NCI-H345 treated with DMSO at 0.1 percent for 48 hours (cell line): ENCODE measurements at regions not wholly inside any gene's neighbourhood (a gene's known extent, or its start where the extent isn't known, plus 50 kb on each side); places are given as distances from the start of the nearest gene placed in this dataset.

ENCODE experiments used
- DNase-seq: peaks from one replicate; lab custom pipeline; 2025; ENCODE audit not compliant: unreplicated experiment; lab: John Stamatoyannopoulos, UW

GRCh38 chr2:177031438-177032180, 181.0 kb upstream of the HNRNPA3 start:
- peak; percentile 44 for DNase-seq

GRCh38 chr2:177036747-177037146, 175.8 kb upstream of the HNRNPA3 start:
- no peak for DNase-seq

- DNase-seq = no peak
Measured at GRCh38 chr2:177037569-177037968, 175.0 kb upstream of the HNRNPA3 start.

GRCh38 chr2:177038787-177039484, 173.7 kb upstream of the HNRNPA3 start:
- no peak for DNase-seq

- DNase-seq = no peak
Measured at GRCh38 chr2:177042311-177042710, 170.3 kb upstream of the HNRNPA3 start.

- no peak for DNase-seq
Measured at GRCh38 chr2:177044671-177045070, 167.9 kb upstream of the HNRNPA3 start.

GRCh38 chr2:177048981-177049380, 163.6 kb upstream of the HNRNPA3 start:
- DNase-seq = no peak

- DNase-seq = no peak
Measured at GRCh38 chr2:177051278-177051677, 161.3 kb upstream of the HNRNPA3 start.

- no peak for DNase-seq
Measured at GRCh38 chr2:177052471-177052870, 160.1 kb upstream of the HNRNPA3 start.

- DNase-seq = no peak
Measured at GRCh38 chr2:177053038-177053437, 159.6 kb upstream of the HNRNPA3 start.

GRCh38 chr2:177053716-177054115, 158.9 kb upstream of the HNRNPA3 start:
- DNase-seq = no peak

GRCh38 chr2:177056481-177056929, 156.1 kb upstream of the HNRNPA3 start:
- DNase-seq = no peak

GRCh38 chr2:177058747-177059146, 153.8 kb upstream of the HNRNPA3 start:
- DNase-seq = no peak

- DNase-seq = no peak
Measured at GRCh38 chr2:177059293-177059692, 153.3 kb upstream of the HNRNPA3 start.

GRCh38 chr2:177063331-177063730, 149.3 kb upstream of the HNRNPA3 start:
- no peak for DNase-seq

- DNase-seq = no peak
Measured at GRCh38 chr2:177064422-177064821, 148.2 kb upstream of the HNRNPA3 start.

- DNase-seq = no peak
Measured at GRCh38 chr2:177068967-177069366, 143.6 kb upstream of the HNRNPA3 start.

GRCh38 chr2:177072090-177072489, 140.5 kb upstream of the HNRNPA3 start:
- no peak for DNase-seq

GRCh38 chr2:177073611-177074010, 139.0 kb upstream of the HNRNPA3 start:
- no peak for DNase-seq

- DNase-seq = no peak
Measured at GRCh38 chr2:177074099-177074710, 138.4 kb upstream of the HNRNPA3 start.

GRCh38 chr2:177075254-177075653, 137.3 kb upstream of the HNRNPA3 start:
- no peak for DNase-seq

GRCh38 chr2:177076636-177077179, 135.9 kb upstream of the HNRNPA3 start:
- DNase-seq = no peak
